ENCODE measurements at regions not wholly inside any gene's neighbourhood (a gene's known extent, or its start where the extent isn't known, plus 50 kb on each side); places are given as distances from the start of the nearest gene placed in this dataset.

DNA sequence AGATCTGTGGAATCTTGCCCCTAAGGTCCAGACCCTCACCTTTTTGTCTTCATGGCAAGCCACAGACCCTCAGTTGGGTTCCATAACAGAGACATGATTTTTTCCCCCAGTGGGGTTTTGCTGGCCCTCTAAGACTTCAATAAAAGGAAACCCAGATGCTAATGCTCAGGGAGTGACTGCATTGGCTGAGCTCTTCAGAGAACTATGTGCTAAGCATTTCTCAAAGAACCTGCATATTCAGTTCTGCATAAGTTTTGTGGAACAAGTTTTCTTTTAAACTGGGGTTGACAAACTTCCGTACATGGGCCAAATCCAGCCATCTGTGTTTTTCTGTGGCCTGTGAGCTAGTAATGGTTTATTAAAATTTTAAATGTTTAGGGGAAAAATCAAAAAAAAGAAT, 159.8 kb upstream of the GDNF start:
- intact Hi-C loops (cut with micrococcal nuclease; ENCODE audit: unreplicated experiment) (no loop called here), in situ Hi-C loops (cut with HindIII; ENCODE audit: low pct_unique_long_range_greater_than_20kb, low sequenced_read_pairs) (no loop called here)
- BruUV-seq (replicated peaks), result no TSS peak
- TF ChIP-seq TCF7L2 (IDR thresholded peaks at IDR 0.05; ENCODE audit: low read depth, low read length), result no peak
- TF ChIP-seq SIN3A (IDR thresholded peaks at IDR 0.05; ENCODE audit: borderline replicate concordance, insufficient read depth, low read depth, low read length), result no peak
- TF ChIP-seq, protein P1, sequence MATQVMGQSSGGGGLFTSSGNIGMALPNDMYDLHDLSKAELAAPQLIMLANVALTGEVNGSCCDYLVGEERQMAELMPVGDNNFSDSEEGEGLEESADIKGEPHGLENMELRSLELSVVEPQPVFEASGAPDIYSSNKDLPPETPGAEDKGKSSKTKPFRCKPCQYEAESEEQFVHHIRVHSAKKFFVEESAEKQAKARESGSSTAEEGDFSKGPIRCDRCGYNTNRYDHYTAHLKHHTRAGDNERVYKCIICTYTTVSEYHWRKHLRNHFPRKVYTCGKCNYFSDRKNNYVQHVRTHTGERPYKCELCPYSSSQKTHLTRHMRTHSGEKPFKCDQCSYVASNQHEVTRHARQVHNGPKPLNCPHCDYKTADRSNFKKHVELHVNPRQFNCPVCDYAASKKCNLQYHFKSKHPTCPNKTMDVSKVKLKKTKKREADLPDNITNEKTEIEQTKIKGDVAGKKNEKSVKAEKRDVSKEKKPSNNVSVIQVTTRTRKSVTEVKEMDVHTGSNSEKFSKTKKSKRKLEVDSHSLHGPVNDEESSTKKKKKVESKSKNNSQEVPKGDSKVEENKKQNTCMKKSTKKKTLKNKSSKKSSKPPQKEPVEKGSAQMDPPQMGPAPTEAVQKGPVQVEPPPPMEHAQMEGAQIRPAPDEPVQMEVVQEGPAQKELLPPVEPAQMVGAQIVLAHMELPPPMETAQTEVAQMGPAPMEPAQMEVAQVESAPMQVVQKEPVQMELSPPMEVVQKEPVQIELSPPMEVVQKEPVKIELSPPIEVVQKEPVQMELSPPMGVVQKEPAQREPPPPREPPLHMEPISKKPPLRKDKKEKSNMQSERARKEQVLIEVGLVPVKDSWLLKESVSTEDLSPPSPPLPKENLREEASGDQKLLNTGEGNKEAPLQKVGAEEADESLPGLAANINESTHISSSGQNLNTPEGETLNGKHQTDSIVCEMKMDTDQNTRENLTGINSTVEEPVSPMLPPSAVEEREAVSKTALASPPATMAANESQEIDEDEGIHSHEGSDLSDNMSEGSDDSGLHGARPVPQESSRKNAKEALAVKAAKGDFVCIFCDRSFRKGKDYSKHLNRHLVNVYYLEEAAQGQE (IDR thresholded peaks at IDR 0.05; ENCODE audit: insufficient read depth in 1 of 2, low read depth in 2 of 2, low read length in 1 of 2), result no peak
- TF ChIP-seq, protein P2, sequence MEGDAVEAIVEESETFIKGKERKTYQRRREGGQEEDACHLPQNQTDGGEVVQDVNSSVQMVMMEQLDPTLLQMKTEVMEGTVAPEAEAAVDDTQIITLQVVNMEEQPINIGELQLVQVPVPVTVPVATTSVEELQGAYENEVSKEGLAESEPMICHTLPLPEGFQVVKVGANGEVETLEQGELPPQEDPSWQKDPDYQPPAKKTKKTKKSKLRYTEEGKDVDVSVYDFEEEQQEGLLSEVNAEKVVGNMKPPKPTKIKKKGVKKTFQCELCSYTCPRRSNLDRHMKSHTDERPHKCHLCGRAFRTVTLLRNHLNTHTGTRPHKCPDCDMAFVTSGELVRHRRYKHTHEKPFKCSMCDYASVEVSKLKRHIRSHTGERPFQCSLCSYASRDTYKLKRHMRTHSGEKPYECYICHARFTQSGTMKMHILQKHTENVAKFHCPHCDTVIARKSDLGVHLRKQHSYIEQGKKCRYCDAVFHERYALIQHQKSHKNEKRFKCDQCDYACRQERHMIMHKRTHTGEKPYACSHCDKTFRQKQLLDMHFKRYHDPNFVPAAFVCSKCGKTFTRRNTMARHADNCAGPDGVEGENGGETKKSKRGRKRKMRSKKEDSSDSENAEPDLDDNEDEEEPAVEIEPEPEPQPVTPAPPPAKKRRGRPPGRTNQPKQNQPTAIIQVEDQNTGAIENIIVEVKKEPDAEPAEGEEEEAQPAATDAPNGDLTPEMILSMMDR (IDR thresholded peaks at IDR 0.05), result no peak
- no peak for TF ChIP-seq POLR2AphosphoS5 (IDR thresholded peaks at IDR 0.05; ENCODE audit: low read depth, low read length)
- no peaks in the 10 kb centered on the region; the same call in 1 of the 2 replicates for H3K36me3 ChIP-seq (ENCODE audit: control insufficient read depth, insufficient read depth, low read length)
- DNase-seq (ENCODE audit: low read depth, low spot score), result no peak
- H3K4me3 ChIP-seq (ENCODE audit: low read depth in 2 of 2, low read length in 2 of 2), result no peak overlapping the region
- no peak for ATAC-seq
- no peak overlapping the region for H3K27ac ChIP-seq (ENCODE audit: low read length)
- CTCF ChIA-PET, result no interaction called here
- POLR2A ChIA-PET, result no interaction called here
- H3K27me3 ChIP-seq (ENCODE audit: control insufficient read depth, insufficient read depth, low read length), result peaks cover 12% of the 10 kb centered on the region
- H3K4me1 ChIP-seq (ENCODE audit: control insufficient read depth, insufficient read depth, low read length), result no peaks in the 10 kb centered on the region
- no peaks in the 10 kb centered on the region for H3K9me3 ChIP-seq (ENCODE audit: control insufficient read depth, insufficient read depth, low read depth, low read length)

DNA sequence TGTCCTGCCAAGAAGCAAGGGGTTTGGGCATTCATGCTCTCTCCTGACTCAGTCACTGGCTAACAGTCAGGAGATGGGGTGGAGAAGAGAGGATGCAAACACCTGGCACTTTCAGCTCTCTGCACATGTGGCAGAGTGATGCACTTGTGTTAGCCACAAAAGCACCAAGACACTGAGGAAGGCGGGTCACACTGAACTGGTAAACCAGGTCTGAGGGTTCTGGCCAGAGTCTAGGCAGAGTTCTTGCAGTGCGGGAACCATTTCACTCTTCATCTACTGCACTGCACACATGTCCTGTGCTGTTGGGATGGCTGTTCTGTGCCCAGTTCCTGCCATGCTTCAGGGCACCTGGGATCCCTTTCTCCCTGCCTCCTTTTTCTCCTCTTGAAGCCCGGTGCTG, 157.1 kb upstream of the GDNF start:
- no TSS peak for BruUV-seq (replicated peaks)
- in situ Hi-C loops (cut with HindIII; ENCODE audit: low pct_unique_long_range_greater_than_20kb, low sequenced_read_pairs), result no loop called here

More for the DNA sequence above, 157.1 kb upstream of the GDNF start:
- H3K27ac ChIP-seq (ENCODE audit: low read length), result no peak overlapping the region
- ATAC-seq (no peak), DNase-seq (ENCODE audit: low read depth, low spot score) (no peak)
- CTCF ChIA-PET, result no interaction called here
- intact Hi-C loops (cut with micrococcal nuclease; ENCODE audit: unreplicated experiment), result no loop called here
- H3K4me3 ChIP-seq (ENCODE audit: low read depth in 2 of 2, low read length in 2 of 2), result no peak overlapping the region
- POLR2A ChIA-PET, result no interaction called here
- no peaks in the 10 kb centered on the region for H3K9me3 ChIP-seq (ENCODE audit: control insufficient read depth, insufficient read depth, low read depth, low read length)
- H3K36me3 ChIP-seq (ENCODE audit: control insufficient read depth, insufficient read depth, low read length), result no peaks in the 10 kb centered on the region; the same call in 1 of the 2 replicates
- TF ChIP-seq TCF7L2 (IDR thresholded peaks at IDR 0.05; ENCODE audit: low read depth, low read length), result no peak
- TF ChIP-seq POLR2AphosphoS5 (IDR thresholded peaks at IDR 0.05; ENCODE audit: low read depth, low read length), result no peak
- TF ChIP-seq, protein P1 (IDR thresholded peaks at IDR 0.05; ENCODE audit: insufficient read depth in 1 of 2, low read depth in 2 of 2, low read length in 1 of 2), result no peak
- TF ChIP-seq SIN3A (IDR thresholded peaks at IDR 0.05; ENCODE audit: borderline replicate concordance, insufficient read depth, low read depth, low read length), result no peak
- TF ChIP-seq, protein P2 (IDR thresholded peaks at IDR 0.05), result no peak
- H3K4me1 ChIP-seq (ENCODE audit: control insufficient read depth, insufficient read depth, low read length), result no peaks in the 10 kb centered on the region
- H3K27me3 ChIP-seq (ENCODE audit: control insufficient read depth, insufficient read depth, low read length), result peaks cover 10% of the 10 kb centered on the region
